Activated CD8-positive, alpha-beta memory T cell treated with anti-CD3 and anti-CD28 coated beads, Interleukin-2, amount 50 U/mL, for 48 hours (primary cell): ENCODE measurements at regions not wholly inside any gene's neighbourhood (a gene's known extent, or its start where the extent isn't known, plus 50 kb on each side); places are given as distances from the start of the nearest gene placed in this dataset.
"Not testable (repeated sequence)": the region's sequence is repeated elsewhere in the genome, so short reads cannot be mapped to it uniquely, and the experiment has no call there.

ENCODE experiments used
- DNase-seq: peaks from one replicate; pipeline ENCODE4 v3.0.0-alpha.2; 2020

DNA sequence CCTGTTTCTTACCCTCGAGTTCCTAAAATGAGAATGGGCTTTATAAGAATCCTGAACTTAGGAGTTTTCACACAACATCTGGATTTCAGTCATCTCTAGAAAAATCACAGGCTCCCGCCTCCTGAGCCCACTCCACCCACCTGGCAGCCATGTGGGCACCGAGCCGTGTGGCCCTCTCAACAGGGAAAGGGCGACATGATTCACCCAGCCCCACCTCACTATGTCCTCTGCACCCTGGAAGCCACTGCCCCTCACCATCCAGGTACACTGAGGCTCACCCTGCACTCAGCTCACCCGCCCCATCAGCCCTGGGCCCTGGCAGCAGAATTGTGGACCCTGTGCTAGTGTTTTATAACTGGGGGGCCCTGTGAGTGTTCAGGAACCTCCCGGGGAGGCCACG is 101.5 kb downstream of the SHANK2 start:
- DNase-seq = no peak

DNA sequence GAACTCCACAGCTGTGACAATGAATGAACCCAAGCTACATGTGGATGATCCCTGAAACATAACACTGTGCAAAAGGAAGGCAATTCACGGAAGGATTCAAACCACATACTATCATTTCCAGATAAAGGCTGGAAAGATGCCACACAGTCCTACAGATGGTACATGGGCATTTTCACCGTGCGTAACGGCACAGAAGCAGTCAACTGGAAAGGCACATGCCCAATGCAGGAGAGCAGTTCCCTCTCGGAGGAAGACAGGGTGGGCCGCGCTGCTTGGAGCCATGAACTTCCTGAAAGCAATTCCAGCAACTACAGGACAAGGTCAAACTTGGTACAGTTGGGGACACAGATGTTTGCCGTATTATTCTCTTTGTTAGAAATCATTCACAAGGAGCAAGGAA is 103.7 kb downstream of the SHANK2 start:
- no peak for DNase-seq

DNA sequence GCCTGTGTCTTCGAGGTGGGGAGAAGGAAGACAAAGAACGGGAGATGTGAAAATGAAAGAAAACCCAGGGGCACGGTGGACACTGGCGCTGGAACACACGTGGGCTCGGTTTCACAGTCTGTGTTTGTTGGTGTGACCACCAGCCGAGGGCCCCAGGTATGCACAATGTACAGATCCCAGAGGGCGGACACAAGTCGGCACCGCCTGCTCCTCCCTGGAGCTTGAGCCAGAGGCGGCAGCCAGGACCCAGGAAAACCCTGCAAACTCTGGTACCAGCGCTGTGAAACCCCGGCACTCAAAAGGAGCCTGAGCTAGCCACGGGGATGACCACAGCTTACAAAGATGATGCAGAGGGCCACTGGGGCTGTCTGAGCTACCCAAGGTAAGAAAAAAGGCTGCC is 105.0 kb downstream of the SHANK2 start:
- DNase-seq = no peak

DNA sequence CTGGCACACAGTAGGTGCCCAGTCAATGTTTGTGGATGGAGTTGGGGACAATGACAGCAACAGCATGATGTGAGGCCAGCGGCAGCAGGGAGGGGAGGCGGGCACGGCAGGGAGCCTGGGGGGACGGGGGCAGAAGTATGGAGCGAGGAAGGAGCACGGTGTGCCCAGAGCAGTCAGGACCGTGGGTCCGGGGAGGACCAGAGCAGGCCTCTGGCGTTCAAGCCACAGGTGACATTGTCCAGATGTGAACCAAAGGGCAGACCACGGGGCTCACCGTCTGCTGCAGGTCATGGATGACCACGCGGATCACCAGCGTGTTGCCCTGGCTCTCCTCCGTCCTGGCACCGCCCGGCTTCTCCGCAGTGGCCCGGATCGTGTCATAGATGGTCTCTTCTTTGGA is 105.5 kb downstream of the SHANK2 start:
- DNase-seq = no peak

DNA sequence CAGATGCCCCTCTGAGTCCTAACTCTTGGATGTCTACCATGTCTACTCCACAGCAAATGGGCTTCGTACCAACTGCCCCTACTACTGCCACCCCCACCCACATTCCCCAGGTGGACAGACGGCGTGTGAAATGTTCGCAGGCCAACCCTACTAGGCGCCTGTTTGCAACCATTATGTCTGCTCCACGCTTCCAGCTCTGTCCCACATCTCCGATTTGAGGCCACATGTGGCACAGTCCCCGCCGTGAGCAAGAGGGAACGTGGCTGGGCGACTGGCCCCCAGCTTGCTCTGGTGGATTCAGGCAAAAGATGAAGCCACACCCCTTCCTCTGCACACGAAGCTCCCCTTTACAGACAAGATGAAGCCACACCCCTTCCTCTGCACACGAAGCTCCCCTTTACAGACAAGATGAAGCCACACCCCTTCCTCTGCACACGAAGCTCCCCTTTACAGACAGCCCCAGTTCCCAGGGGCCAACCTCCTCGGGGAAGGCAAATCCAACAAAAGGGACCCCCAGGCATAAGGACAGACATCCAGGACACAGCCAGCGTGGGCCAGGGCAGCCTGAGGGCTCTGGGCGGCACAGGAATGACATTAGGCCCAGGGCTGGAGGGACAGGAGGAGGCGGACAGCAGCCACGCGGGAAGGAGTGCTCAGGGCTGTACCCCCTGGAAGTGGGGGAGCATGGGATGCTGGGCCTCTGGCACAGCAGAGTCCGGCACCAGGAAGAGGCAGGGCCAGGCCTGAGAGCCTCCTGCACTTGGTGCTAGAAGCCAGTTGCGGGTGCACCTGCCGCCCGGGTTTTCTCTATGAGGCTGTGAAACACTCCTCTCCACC is 106.2 kb downstream of the SHANK2 start:
- DNase-seq = no peak

DNA sequence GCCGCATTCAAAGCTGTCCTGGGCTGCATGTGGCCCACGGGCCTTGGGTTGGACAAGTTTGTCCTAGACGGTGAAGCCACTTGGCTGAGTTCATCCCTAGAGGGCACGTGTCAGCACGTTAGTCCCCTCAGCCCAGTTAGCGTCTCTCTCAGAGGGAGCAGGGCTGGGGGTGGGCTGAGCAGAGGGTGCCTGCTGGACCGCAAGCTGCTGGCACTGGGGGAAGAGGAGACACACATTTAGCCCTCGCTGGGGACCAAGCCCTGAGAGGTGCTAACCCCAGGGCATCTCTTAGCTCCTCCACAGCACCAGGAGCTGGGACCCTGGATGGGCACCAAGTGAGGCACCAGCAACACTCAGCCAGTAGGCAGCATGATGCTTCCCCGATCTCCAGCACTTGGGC is 107.0 kb downstream of the SHANK2 start:
- DNase-seq = no peak

DNA sequence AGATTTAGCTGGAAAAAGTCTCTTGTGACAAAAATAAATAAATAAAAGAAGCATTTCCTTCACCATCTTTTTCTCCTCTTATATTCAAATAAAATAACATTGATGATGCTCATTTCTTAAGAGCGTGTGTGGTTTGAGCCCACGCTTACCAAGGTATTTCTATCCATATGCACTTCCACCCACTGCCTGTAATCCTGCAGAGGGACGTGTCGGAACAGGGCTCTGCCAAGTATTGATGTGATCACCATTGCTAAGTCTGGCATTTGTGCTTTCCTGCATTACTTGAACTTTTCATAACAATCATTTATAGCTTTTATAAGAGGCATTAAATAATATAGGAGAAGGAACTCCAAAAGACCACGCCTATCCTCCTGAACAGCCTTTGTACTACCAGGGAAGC is 107.6 kb downstream of the SHANK2 start:
- DNase-seq = no peak

DNA sequence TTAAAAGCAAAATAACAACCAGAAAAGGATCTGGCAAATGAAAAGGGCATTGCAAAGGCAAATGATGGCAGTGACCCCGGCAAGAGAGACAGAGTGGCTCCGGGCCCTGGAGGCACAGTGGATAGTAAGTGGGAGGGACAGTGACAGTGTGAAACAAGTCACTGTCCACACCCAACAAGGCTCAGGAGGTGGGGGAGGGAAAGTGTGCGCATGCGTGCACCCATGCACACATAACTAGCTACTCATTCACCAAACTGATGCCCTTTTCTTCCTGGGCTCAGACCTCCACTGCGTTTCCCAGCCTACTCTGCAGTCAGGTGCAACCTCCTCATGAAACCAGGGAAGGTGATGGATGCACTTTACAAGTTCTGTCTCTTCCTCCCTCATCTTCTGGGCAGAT is 108.4 kb downstream of the SHANK2 start:
- DNase-seq = no peak

DNA sequence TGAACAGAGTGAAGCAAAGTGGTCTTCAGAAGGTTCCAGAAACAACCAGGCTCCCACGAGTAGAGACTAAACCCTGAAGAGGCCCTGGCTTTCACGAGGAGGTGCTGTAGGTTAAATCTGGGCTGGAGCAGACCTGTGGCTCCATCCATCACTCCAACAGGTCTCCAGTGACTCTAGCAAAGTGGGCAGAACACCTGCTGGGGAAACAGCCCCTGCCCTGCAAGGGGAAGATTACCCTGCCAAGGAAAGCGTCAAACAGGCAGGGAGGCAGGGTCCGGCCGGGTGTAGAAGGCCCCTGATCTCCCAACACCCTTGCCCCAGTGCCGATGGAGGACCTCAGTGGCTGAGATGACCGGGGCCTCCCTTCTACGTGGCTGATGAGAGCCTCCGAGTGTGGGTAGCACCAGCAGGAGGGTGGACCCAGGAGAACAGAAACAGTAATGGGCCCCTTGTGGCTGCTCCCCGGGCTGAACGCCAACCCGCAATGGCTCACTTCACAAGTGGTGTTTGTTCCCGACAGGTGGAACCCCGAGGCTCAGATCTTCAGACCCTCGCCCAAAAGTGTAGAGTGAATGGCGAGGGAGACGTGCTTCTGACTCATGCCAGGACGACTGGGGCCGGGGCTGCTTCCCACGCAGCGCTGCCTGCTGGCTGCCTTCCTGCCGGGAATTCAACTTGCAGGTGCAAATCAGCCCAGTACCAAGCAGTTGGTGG is 112.0 kb downstream of the SHANK2 start:
- DNase-seq = no peak

DNA sequence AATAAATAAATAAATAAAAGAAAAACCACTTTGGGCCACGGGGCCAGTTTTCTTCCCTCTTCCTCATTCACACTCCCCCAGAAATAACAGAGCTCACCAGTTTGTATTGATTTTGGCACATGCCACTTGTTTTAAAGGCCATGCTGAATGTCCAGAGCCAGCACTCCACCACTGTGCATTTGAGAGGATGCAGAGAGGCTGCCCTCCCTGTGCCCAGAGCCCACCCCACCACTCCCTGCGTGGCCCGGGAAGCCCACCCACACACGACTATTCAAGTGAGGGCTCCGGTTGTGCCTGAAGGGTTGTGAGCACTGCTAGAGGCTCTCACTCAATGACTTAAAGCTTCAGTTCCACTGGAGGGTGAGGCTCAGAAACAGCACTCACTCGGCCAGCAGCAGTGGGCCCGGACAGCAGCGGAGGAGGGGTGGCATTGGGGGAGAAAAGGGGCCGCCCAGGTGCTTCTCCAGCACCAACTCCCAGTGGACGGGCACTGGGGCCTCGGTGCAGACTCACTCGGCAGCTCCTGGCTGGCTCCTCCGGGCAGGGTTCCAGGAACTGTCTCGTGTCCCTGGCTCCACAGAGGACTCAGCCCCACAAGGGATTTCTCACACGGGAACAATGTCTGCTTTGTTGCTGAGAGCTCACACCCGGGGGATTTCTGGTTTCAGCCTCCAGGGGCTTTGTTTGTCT is 112.7 kb downstream of the SHANK2 start:
- DNase-seq = no peak

DNA sequence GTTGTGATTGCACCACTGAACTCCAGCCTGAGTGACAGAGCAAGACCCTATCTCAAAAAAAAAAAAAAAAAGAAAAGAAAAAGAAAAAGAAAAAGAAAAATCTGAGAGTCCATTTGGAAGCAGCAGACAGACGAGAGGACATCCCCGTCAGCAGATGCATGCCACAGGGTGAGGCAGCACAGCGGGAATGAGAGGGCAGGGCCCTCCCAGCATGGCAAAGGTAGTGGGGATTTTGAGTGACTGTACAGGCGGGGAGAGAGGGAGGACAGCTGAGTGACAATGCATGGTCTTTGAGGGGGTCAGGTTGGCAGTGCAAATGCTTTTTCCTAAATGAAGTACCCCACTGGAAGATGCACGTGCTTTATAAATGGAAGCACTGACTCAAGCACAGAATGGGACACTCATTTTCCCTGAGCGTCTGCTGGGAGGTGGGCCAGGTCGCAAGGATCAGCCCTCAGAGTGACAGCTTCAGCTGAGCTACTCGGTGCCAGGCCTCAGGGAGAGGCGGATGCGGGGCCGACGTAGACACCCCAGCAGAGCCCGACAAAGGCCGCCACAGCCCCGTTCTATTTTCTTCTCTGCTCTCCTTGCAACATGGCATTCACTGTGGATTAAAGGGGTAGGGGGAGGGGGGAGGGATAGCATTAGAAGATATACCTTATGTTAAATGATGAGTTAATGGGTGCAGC is 113.5 kb downstream of the SHANK2 start:
- DNase-seq = no peak

DNA sequence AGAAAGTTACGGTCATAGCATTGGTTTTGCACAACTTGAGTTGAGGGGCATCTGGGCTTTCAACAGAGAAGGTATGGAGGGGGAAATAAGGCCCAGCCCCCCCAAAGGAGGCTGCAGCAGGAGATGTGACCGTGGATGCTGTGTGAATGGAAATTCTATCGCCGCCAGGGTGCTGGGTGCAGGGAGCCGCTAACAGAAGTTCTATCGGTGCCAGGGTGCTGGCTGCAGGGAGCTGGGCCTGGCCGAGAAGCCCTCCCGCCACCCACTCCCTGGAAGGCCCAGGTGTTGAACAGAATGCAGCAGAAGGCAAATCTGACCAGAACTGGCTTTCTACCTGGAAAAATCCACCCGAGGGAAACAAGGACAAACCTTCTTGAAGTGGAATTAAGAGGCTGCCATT is 115.0 kb downstream of the SHANK2 start:
- DNase-seq = no peak

DNA sequence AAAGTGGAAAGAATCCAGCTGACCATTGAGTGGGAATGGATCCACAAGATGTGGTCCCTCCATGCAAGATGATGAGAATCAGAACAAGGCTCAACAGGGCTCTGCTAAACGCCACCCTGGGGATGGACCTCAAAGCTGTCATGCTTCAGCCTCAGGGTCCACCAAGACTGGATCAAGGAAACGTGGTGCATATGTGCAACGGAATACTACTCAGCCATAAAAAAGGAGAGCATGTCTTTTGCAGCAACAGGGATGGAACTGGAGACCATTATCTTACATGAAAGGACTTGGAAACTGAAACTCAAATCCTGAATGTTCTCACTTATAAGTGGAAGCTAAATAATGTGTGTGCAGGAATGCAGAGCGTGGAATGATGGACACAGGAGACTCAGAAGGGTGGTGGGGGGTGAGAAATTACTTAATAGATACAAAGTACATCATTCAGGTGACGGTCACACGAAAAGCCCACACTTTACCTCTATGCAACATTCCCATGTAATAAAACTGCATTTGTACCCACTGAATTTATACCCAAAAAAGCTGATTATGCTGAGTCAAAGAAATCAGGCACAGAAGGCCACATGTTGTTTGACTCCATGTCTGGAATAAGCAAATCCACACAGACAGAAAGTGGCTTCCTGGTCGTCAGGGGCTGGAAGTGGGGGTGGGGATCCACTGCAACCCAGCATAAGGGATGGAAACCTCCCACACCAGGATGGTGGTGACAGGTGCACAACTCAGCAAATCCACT is 116.1 kb downstream of the SHANK2 start:
- DNase-seq = no peak

DNA sequence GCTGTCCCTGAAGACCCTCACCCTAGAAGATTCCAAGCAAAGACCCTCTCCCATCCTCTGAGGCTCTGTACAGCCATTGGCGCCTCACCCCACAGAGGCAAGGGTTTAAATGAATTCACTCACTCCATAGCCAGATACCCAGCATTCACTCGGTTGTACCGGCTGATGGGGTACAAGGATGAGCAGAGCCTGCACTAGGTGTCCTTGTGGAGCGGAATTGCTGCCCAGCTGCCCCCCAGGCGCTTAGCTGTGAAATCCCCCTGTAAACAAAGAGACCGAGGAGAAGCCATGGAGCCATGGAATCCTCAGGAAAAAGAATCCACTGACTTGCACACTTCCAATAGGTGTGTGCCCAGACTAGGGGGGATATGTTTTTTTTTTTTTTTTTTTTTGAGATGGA is 117.3 kb downstream of the SHANK2 start:
- DNase-seq = no peak

DNA sequence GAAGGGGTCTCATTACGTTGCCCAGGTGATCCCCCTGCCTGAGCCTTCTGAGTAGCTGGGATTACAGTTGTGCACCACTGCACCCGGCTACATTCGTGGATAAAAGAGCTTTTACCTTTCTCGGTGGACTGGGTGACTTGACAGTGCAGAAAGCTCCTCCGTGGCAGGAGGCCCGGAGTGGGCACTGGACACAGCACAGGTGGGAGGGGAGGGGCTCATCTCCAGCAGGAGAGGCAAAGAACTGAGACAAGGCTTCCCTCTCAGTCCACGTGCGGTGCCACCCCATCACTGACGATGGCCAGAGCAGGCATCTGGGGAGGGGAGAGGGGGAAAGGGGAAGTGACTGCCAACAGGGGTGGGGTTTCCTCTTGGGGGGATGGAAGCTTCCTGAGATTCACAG is 118.4 kb downstream of the SHANK2 start:
- no peak for DNase-seq

DNA sequence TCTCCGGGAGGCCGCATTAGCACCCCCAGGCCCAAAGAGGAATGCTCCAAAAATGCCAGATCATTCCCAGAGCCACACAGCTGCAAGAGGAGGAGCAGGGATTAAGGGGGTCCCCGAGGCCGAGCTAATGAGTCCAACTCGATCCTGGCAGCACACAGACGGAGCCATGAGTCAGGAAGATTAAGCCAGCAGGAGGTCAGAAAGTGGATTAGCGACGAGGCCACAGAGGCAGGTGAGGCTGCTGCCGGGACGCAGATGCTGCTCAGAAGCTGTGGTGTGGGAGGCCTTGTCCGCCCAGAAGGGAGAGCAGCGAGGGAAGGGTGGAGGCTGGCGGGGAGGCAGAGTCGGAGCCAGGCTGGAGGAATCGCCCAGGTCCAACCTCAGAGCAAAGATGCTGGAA is 120.5 kb downstream of the SHANK2 start:
- DNase-seq = no peak

DNA sequence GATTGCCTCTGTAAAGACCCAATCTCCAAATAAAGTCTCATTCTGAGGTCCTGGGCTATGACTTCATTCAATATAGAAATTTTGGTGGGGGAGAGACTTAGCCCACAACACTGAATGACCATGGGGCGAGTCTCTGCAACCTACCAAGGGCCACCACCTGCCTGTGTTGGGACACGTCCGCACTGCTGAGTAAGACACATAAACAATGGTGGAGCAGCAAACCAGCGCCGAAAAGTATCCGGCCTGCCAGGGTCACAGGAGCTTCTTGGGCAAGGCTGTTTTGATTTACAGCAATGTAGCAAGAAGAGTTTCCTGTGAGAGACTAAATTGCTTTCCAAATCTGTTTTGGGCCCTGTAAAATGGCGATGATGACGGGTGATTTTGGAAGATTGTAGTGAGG is 122.3 kb downstream of the SHANK2 start:
- no peak for DNase-seq

DNA sequence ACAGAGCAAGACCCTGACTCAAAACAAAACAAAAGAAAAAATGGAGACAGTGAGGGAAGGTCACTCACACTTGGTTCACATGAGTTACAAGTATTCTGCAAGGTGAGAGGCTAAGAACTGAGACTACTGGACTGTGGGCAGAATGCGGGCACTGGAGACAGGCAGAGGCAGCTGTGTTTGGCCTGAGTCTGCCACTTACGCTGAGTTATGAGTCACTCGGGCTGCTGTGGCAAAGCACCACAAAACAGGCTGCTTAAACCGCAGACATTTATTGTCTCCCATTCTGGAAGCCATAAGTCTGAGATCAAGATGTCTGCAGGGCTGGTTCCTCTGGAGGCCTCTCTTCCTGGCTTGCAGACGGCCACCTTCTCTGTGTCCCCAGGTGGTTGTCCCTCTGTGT is 122.8 kb downstream of the SHANK2 start:
- no peak for DNase-seq

DNA sequence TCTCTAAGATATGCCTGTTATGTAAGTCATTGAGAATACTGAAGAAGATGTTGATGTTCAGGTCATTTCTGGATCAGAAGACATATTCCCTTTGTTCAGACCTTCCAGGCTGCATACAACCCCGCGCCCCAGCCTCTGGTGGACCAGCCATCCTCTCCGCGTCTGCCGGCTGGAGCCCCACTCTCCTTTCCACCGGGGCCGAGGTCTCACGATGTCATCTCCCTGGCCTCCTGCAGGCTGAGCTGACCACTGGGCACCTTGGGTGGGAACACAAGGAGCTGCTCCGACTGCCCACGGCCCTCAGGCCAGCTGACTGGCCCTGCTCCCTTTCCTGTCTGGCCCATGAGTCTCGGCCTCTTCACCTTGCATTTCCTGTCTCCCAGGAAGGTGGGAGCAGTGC is 124.6 kb downstream of the SHANK2 start:
- no peak for DNase-seq

DNA sequence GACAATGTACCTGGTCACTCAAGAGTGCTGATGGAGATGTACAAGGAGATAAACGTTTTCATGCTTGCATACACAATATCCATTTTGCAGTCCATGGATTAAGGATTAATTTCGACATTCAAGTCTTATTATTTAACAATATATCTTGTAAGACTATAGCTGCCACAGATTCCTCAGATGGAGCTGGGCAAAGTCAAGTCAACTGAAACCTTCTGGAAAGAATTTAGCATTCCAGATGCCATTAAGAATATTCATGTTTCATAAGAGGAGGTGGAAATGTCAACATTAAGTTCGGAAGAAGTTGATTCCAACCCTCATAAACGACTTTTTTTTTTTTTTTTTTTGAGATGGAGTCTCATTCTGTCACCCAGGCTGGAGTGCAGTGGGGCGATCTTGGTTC is 126.0 kb downstream of the SHANK2 start:
- not testable (repeated sequence) for DNase-seq

DNA sequence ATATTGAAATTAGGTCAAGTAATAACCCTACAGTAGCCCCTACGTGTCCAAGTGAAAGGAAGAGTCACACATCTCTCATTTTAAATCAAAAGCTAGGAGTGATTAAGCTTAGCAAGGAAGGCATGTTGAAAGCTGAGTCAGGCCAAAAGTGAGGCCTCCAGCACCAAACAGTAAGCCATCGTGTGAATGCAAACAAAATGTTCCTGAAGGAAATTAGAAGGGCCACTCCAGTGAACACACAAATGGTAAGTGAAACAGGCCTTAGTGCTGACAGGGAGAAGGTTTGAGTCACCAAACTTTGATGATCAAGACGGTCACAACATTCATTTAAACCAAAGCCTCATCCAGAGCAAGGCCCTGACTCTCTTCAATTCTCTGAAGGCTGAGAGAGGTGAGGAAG is 127.2 kb downstream of the SHANK2 start:
- no peak for DNase-seq

DNA sequence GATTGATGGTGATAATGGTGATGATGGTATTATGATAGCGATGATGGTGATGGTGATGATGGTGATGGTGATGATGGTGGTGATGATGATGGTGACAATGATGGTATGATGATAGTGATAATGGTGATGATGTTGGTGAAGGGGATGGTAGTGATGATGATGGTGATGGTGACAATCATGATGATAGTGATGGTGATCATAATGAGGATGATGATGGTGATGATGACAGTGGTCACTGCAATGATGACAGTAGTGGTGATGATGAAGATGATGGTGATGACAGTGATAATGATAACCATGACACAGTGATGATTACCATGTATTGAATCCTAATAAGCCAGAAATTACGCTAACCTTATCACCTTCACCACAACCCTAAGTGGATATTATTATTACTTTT is 128.2 kb downstream of the SHANK2 start:
- DNase-seq = no peak

DNA sequence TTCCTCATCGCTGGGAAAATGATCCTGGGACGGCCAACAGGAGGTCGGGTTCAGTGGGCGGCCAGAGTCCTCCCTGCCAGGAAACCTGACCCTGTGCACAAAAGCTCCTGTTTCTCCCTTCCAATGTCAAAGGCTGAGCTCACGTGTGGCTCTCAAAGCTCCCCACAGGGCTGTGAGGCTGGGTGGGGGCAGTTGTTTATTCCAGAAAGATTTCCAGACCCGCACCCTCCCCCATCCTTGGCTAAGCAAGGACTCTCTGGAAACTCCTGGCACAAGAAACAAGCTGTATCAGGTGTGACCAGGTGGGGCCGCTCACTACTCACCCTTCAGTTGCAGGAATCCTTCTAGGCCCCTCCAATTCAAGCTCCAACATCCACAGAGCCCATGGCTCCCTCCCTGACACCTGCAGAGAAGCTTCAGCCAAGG is 131.9 kb downstream of the SHANK2 start:
- DNase-seq = no peak
